GM18508 (cell line): ENCODE measurements at regions not wholly inside any gene's neighbourhood (a gene's known extent, or its start where the extent isn't known, plus 50 kb on each side); places are given as distances from the start of the nearest gene placed in this dataset.
"Not testable (repeated sequence)": the region's sequence is repeated elsewhere in the genome, so short reads cannot be mapped to it uniquely, and the experiment has no call there.

Experiments used
- ATAC-seq: cut with Tn5 transposase; IDR thresholded peaks from one replicate; pipeline ENCODE4 v1.9.1; 2021; ENCODE audit warnings: moderate number of reproducible peaks; ENCODE audit not compliant: insufficient read depth, unreplicated experiment

DNA sequence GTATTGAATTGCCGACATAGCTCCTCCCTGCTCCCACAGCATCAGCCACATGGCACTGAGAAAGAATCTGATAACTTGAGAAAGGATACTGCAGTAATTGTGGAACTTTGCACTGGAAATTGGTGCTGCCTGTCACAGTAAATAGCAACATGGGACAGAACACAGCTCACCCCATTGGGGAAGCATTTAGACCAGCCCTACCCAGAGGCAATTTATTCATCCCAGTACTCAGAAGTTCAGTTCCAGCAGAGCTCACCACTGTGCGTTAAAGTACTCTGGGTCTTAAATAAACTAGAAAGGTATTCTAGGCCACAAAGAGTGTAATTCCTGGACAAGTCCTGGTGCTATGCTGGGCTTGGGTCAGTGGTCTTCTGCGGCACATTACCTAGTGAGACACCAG lies 347.1 kb downstream of the PYDC2 start:
- no peak for ATAC-seq

DNA sequence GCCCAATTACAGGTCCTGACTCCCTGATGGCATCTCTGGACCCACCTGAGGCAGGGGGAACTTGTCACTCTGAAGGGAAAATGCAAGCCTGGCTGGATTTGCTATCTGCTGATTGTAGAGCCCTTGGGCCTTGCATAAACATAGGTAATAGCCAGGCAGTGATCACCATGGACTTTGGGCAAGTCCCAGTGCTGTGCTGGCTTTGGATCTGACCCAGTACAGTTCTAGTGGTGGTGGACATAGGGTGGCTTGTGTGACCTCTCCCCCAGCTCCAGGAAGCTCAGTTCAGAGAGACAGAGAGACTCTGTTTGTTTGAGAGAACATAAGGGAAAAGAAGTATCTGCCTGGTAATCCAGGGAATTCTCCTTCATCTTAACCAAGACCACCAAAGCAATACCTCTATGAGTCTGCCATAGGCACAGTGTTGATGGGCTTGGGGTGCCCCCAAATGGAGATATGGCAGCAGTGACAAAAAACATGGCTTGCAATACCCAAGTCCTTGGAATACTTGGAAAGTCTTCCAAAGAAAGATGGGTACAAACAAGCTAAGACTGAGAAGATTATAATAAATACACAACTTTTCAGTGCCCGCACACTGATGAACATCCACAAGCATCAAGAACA lies 348.5 kb downstream of the PYDC2 start:
- ATAC-seq: no peak

DNA sequence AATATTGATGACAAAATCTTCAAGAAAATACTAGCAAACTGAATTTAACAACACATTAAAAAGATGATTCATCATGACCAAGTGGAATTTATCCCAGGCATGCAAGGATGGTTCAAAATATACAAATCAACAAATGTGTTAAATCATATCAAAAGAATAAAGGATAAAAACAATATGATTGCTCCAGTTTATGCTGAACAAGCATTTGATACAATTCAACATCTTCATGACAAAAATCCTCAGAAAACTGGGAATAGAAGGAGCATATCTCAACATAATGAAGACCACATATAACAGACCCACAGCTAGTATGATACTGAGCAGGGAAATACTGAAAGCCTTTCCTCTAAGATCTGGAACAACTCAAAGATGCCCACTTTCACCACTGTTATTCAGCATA lies 352.3 kb downstream of the PYDC2 start:
- ATAC-seq: no peak

DNA sequence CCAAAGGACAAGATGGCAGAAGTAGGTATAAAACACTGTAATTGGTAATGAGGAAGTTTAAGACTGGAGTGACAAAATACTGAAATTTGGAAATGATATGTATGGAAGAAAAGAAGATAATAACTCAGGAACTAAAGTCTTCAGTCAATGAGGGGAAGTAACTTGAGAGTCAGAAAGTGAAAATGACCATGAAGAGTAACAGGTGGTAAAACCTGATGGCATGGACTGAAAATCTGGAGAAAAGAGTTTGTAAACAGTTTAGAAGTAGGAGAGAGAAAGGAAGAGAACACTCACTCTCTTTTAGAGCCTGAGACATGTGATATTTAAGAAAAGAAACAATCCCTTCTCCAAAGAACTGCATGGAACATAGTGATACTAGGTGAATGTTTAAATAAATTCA lies 387.9 kb downstream of the PYDC2 start:
- ATAC-seq: no peak

DNA sequence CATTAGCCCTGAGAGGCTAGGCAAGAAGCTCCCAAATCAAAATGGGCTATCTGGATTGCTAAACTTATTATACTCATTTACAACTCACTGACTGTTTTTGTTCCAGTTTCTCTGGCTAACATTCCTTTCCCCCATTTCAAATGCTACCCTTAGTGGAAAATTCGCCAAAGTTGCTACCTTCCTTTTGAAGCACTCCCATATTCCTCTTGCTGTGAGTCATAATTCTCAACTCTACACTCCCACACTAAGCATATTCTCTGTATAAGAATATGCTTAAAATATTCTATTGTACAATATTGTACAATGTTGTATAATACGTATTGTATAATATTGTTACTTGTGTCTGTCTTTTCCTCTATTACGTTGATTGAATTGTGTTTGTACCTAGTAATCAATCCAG lies 398.6 kb downstream of the PYDC2 start:
- no peak for ATAC-seq

DNA sequence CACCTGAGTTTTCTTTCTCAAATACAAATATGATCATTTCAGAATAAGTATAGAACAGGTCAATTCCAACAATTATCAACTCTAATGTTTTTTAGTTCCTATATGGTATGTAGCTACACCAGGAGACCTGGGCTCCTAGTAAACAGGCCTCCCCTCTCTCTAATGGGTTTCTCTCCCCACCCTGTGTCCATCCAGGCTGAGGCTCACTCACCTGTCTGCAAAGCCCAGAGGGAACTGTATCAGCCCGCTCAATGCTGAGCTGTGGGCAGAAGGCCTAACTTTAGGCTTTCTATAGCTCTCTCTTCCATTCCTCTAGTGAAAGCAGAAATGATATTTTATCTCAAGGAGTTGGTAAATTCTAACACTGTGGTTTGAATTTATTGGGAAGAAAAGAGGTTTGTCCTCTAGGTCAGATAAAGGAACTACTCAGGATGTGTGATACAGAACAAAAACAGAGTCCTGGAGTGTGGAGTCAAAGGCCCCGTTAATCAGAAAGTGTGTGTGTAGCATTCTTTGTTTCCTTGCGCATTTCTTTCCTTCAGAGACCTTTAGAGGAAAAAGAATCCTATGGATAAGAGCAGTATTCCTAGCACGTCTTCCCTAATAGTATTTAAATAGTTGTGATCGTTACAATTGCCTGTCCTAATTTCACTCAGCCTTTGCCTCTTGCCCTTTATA lies 408.9 kb downstream of the PYDC2 start:
- no peak for ATAC-seq

DNA sequence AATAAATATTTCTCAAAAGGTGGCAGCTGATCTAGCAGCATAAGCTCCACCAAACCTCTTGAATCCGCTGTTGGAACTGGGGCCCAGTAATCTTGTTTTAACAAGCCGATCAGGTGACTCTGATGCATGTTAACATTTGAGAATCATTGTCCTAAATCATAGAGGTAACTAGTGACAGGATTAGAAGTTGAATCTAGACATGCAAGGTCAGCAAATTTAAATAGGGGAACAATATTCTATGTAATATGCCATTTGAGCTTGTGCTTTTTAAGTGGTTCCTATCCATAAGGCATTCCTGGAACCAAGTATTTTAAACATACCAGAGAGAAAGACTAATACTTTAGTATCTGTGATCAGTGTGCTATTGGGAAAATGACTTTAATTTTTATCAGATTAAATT lies 412.8 kb downstream of the PYDC2 start:
- no peak for ATAC-seq

DNA sequence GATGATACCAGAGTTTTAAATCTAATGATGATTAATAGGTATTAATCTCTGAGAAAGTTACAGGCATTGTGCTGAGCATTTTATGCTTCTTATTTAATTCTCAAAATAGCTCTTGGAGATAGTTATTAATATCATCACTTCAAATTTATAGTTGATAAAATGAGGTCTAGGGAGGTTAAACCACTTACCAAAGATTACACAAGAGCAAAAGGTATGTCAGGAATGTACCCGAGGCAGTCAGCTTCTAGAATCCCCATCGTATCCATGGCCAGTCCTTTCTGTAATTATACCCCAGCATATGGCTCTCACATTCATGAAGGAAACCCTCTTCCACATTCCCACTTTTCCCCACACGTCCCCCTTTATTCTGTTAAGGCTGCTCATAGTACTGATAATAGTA lies 421.3 kb downstream of the PYDC2 start:
- no peak for ATAC-seq

DNA sequence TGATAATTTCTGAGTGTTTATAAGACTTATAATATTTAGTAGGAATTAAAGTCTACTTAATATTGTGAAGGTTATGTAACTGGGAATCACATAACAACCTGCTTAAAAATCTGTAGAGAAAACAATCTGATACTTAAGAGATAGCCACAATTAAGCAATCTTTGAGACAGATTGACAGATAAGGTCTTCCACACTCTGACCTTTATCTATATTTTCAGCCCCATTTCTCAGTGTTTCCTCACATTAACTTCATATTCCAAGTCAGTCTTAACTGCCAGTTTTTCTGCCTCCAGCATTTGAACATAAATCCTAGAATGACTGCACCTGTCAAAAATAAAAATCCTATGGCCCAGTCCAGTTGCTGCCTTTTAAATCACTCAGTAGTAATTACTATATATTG lies 423.2 kb downstream of the PYDC2 start:
- ATAC-seq: no peak

DNA sequence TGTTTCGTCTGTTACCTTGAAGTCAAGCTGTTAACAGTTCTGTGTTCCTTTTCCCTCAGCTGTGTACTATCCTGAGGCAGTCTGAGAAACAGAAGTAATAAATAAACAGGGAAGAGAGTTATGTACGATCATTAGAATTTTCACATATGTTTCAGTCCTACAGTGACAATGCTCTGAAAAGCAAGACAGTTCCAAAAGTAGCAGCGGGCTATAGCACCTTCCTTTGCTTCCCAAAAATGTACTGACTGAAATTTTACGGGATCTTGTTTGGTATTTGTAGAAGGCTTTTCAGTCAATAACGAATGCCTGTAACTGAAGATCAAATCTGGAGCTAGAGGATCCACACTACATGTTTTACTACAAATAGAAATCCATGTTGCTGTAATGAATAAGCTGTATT lies 428.1 kb downstream of the PYDC2 start:
- no peak for ATAC-seq

DNA sequence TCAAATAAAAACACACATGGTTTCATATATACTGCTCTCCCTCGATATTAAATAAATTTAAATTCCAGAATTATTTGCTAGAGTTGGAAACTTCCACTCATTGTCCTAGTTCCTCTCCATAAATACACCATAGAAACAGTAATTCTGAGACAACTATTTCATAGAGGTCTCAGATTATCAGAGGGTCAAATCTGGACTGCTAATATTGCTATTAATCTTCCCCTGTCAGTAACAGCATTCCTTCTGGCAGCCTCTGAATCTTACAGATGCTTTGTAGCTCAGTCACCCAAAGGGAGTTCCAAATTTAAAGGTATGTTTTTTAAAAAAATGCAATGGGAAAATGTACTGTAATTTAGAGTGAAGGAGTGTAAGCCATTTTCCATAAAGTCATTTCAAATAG lies 428.8 kb downstream of the PYDC2 start:
- no peak for ATAC-seq

DNA sequence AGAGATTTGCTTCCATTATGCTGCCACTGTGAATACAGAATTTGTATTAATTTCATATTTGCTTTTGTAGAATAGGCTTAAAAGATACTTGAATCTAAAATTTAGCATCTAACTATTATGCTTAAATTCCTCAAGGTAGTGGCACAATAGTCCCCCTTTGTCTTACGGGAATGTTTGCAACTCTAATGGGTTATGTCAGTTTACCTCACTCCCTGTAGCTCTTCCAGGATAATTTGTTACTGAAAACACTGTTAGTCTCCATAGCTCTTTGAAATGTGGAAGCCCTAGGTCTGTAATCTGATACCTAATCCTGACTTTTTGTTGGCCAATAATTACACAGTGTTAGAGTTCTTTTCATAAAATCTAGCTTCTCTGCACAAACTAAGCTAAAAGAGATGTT lies 433.4 kb downstream of the PYDC2 start:
- no peak for ATAC-seq

DNA sequence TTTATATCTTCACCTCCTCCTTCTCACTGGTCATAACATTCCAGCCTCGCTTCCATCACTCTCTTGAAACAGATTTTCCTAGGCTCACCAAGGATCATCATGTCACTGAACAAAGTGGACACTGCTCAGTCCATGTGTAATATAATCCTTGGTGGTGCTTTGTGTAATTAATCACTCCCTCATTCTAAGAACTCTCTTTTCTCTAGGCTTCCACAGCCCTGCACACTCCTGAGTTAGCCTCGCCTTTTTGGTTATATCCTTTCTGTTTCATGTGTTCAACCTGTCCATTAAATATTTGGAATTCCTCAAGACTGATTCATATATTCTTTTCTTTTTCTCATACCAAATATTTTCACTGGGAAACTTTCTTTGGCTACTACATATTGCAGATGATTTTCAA lies 440.8 kb downstream of the PYDC2 start:
- ATAC-seq: no peak

DNA sequence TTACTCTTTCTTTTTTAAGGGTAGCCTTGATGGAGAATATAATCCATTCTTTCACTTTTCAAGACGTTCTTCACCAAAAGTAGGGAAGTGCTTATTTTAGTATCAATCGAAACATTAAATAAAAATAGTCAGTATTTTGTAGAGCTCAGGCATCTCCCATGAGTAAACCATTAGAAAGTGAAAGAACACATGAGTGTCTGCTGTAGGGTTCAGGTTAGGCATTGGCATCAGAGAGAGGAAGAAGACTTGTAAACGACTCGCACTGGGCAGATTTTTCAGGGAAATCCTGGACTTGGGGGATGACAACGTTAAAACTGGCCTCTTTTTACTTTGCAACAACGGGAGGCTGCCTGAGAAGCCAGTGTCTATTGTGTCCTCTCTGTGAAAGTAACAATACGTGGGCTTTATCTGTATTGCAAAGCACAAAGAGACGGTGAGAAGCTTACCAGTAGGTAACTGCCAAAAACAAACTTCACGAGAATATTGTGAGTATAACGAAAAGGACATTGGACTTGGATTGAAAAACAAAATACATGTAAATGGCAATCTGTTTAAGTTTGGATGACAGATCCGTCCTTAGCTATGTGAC lies 451.7 kb downstream of the PYDC2 start:
- ATAC-seq: no peak

DNA sequence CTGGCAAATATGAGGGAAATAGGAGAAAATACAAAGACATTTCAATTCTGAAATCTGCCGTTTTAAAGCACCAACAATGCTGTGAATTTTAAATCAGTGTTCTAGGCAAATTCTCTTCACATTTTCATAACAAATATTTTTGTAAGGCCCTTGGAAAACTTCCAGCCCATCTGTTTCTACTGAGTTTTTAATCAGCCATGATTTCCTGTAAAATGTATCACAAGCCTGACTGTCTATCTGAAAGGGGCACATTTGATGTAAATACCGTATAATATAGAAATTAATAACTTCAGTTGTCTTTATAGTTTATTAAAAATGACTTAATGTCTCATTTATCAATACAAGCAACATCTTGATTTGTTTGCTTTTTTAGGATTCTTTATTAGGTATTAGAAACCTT lies 454.7 kb downstream of the PYDC2 start:
- ATAC-seq: no peak

DNA sequence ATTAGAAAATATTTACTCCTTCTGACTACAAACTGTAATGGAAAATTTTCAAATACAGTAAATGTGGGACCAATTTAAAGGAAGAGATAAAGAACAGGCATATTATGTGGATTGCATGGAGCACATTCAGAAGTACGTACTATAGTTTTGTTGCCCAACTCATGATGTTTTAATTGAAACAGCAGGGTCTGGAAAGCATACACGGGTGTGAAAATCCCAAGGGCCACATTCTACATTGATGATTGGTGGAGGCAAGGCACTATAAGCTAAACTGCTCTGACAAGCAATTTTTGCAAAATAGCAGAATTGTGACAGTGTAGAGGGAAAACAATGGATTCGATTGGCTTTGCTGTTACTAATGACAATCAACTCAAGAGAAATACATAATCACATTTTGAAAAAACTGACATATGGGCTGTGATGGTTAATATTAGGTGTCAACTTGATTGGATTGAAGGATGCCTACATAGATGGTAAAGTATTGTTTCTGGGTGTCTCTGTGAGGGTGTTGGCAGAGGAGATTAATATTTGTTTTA lies 458.6 kb downstream of the PYDC2 start:
- ATAC-seq: no peak

DNA sequence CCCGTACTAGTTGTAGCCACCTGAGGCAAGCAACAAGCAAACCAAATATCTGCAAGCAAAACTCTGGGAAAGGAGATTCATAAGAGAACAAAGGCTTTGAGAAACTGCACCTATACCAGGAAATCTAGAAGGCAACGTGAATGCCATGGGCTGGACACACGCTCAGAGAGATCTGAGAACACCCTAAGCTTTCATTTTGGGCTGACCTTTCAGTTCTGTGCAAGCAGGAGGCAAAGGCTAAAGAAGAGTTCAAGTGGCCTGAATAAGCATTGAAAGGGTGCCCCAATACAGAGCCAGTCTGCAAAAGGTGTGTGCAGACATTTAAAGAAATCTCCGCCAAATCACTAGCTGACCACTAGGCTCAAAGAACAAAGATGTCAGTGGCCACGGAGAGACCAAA lies 461.6 kb downstream of the PYDC2 start:
- ATAC-seq: no peak

DNA sequence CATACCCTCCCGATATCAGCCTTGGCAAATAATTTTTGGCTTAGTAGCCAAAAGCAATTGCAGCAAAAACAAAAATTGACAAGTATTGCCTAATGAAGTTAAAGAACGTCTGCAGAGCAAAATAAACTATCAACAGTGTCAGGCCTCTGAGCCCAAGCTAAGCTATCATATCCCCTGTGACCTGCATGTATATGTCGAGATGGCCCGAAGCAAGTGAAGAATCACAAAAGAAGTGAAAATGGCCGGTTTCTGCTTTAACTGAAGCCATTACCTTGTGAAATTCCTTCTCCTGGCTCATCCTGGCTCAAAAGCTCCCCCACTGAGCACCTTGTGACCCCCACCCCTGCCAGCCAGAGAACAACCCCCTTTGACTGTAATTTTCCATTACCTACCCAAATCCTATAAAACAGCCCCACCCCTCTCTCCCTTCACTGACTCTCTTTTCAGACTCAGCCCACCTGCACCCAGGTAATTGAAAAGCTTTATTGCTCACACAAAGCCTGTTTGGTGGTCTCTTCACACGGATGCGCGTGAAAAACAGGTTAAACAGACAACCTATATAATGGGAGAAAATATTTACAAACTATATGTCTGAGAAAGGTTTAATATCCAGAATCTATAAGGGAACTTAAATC lies 466.3 kb downstream of the PYDC2 start:
- ATAC-seq: not testable (repeated sequence)

DNA sequence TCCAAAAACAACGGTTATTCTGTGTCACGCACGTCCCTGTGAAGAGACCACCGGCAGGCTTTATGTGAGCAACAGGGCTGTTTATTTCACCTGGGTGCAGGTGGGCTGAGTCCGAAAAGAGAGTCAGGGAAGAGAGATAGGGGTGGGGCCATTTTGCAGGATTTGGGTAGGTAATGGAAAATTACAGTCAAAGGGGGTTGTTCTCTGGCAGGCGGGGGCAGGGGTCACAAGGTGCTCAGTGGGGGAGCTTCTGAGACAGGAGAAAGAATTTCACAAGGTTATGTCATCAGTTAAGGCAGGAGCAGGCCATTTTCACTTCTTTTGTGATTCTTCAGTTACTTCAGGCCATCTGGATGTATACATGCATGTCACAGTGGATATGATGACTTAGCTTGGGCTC lies 467.0 kb downstream of the PYDC2 start:
- ATAC-seq: not testable (repeated sequence)

DNA sequence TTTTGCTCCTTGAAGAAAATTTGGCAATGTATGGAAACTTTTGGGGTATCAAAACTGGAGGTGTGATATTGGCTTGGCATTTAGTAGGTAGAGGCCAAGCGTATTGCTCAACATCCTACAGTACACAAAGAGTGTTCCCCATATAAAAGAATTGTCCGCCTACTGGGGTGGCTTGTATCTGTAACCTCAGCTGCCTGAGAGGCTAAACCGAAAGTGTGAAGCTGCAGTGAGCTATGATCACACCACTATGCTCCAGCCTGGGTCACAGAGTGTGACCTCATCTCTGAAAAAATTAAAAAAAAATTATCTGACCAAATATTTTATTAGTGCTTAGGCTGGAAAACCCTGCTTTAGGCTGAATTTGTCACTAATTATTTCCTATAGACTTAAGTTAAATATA lies 483.9 kb downstream of the PYDC2 start:
- no peak for ATAC-seq

DNA sequence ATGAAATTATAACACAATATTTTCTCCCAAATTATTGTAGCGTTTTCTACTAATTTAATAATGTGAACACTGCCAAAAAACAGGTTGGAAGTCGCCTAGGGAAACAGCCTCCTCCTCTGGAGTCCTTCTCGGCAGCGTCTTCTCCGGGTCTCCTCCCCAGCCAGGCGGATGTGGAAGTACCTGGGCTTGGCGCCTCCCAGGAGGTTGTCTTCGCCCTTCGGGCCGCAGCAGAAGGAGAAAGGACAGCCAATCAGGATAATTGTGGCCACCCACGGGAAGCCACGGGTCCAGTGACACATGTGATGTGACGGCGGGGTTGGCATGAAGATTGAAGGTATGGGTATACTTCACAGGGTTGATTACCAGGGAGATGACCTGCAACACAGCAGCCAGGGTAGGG lies 491.2 kb downstream of the PYDC2 start:
- no peak for ATAC-seq
